GM21390 (cell line): ENCODE measurements at regions not wholly inside any gene's neighbourhood (a gene's known extent, or its start where the extent isn't known, plus 50 kb on each side); places are given as distances from the start of the nearest gene placed in this dataset.
"Not testable (repeated sequence)": the region's sequence is repeated elsewhere in the genome, so short reads cannot be mapped to it uniquely, and the experiment has no call there.

Experiments used
- ATAC-seq: cut with Tn5 transposase; IDR thresholded peaks from one replicate; pipeline ENCODE4 v1.9.1; 2021; ENCODE audit not compliant: unreplicated experiment

GRCh38 chr3:89923921-89924610 is 816.6 kb downstream of the EPHA3 start:
- no peak for ATAC-seq

GRCh38 chr3:89925976-89926375 is 818.6 kb downstream of the EPHA3 start:
- no peak for ATAC-seq

- no peak for ATAC-seq
These were observed 825.5 kb downstream of the EPHA3 start for GRCh38 chr3:89932882-89933281.

- not testable (repeated sequence) for ATAC-seq
These were observed 837.0 kb downstream of the EPHA3 start for GRCh38 chr3:89944461-89944860.

- no peak for ATAC-seq
These were observed 839.5 kb downstream of the EPHA3 start for GRCh38 chr3:89946884-89947283.

- no peak for ATAC-seq
These were observed 840.0 kb downstream of the EPHA3 start for GRCh38 chr3:89947337-89947954.

- ATAC-seq, result no peak
These were observed 840.6 kb downstream of the EPHA3 start for GRCh38 chr3:89948008-89948407.

- ATAC-seq, result no peak
These were observed 843.4 kb downstream of the EPHA3 start for GRCh38 chr3:89950772-89951171.

GRCh38 chr3:89954137-89954536 is 846.7 kb downstream of the EPHA3 start:
- no peak for ATAC-seq

- ATAC-seq, result no peak
These were observed 847.7 kb downstream of the EPHA3 start for GRCh38 chr3:89955156-89955555.

GRCh38 chr3:89957451-89957850 is 850.0 kb downstream of the EPHA3 start:
- ATAC-seq, result no peak

- not testable (repeated sequence) for ATAC-seq
These were observed 850.7 kb downstream of the EPHA3 start for GRCh38 chr3:89958163-89958562.

- ATAC-seq, result no peak
These were observed 856.9 kb downstream of the EPHA3 start for GRCh38 chr3:89964347-89964746.

GRCh38 chr3:89966877-89967665 is 859.6 kb downstream of the EPHA3 start:
- ATAC-seq, result no peak

- no peak for ATAC-seq
These were observed 863.9 kb downstream of the EPHA3 start for GRCh38 chr3:89971329-89971728.

GRCh38 chr3:89973156-89973555 is 865.7 kb downstream of the EPHA3 start:
- no peak for ATAC-seq

- no peak for ATAC-seq
These were observed 867.6 kb downstream of the EPHA3 start for GRCh38 chr3:89974903-89975519.

GRCh38 chr3:89983449-89983848 is 876.0 kb downstream of the EPHA3 start:
- no peak for ATAC-seq

- no peak for ATAC-seq
These were observed 897.9 kb downstream of the EPHA3 start for GRCh38 chr3:90005281-90005847.

- ATAC-seq, result no peak
These were observed 900.5 kb downstream of the EPHA3 start for GRCh38 chr3:90007778-90008499.

GRCh38 chr3:90010341-90010740 is 902.9 kb downstream of the EPHA3 start:
- no peak for ATAC-seq
